A673 (cell line): ENCODE measurements at regions not wholly inside any gene's neighbourhood (a gene's known extent, or its start where the extent isn't known, plus 50 kb on each side); places are given as distances from the start of the nearest gene placed in this dataset.

Experiments
- BruUV-seq: library from RNA; stranded (reverse); fragments of 400-500 nt; replicated peaks from 2 replicates; lab custom pipeline; 2021; lab: Mats Ljungman, UMichigan
- CTCF ChIA-PET: fragments of 300-600 bp; sonication (Branson Sonifier 250); formaldehyde crosslinking; loops from one replicate; lab custom pipeline; 2022; ENCODE audit warnings: antibody characterized with exemption; lab: Charles Lee
- POLR2A ChIA-PET: fragments of 300-600 bp; sonication (Branson Sonifier 250); formaldehyde crosslinking; loops from one replicate; lab custom pipeline; 2022; ENCODE audit warnings: antibody characterized with exemption; ENCODE audit not compliant: low non-redundant PET; lab: Charles Lee
- DNase-seq: peaks from one replicate; pipeline ENCODE4 v3.0.0-alpha.2; 2015; ENCODE audit warnings: low spot score
- H3K27ac ChIP-seq: fragments of 200-600 bp; sonication (generic); 2 replicates; pipeline ENCODE4 v1.5.1; 2016; ENCODE audit warnings: mixed run types, low read depth, mild to moderate bottlenecking, mixed read lengths, antibody characterized with exemption, low read length; ENCODE audit not compliant: poor library complexity, severe bottlenecking
- H3K27me3 ChIP-seq: fragments of 200-600 bp; sonication (generic); replicated peaks from 2 replicates; pipeline ENCODE4 v1.6.1; 2017; ENCODE audit warnings: mixed run types, low read depth, mild to moderate bottlenecking, mixed read lengths, antibody characterized with exemption, low read length; ENCODE audit not compliant: insufficient read depth, poor library complexity
- H3K36me3 ChIP-seq: fragments of 200-600 bp; sonication (generic); 2 replicates; pipeline ENCODE4 v1.6.1; 2016; ENCODE audit warnings: mixed run types, mild to moderate bottlenecking, mixed read lengths, antibody characterized with exemption, low read length; ENCODE audit not compliant: insufficient read depth, poor library complexity, severe bottlenecking
- H3K4me1 ChIP-seq: fragments of 200-600 bp; sonication (generic); 2 replicates; pipeline ENCODE4 v1.6.1; 2017; ENCODE audit warnings: mixed run types, mild to moderate bottlenecking, mixed read lengths, antibody characterized with exemption, low read length; ENCODE audit not compliant: insufficient read depth, poor library complexity, severe bottlenecking
- H3K4me3 ChIP-seq: fragments of 200-600 bp; sonication (generic); 2 replicates; pipeline ENCODE4 v1.5.1; 2016; ENCODE audit warnings: low read depth, mixed run types, mild to moderate bottlenecking, mixed read lengths, low read length; ENCODE audit not compliant: poor library complexity, severe bottlenecking
- H3K9me3 ChIP-seq: fragments of 200-600 bp; sonication (generic); 2 replicates; pipeline ENCODE4 v1.6.1; 2016; ENCODE audit warnings: mixed run types, low read depth, mild to moderate bottlenecking, mixed read lengths, antibody characterized with exemption, low read length; ENCODE audit not compliant: poor library complexity, severe bottlenecking
- EZH2 ChIP-seq: fragments of 200-600 bp; sonication (generic); IDR thresholded peaks from 2 replicates; pipeline ENCODE4 v1.6.1; 2017; ENCODE audit warnings: borderline replicate concordance, low read depth, mild to moderate bottlenecking, mixed read lengths, antibody characterized with exemption, low read length; ENCODE audit not compliant: poor library complexity, severe bottlenecking
- intact Hi-C: fragments of 100-400 bp; cut with micrococcal nuclease; formaldehyde crosslinking; loops from one replicate; pipeline ENCODE4 v1.10.0; 2022; ENCODE audit not compliant: unreplicated experiment
- TF ChIP-seq, protein P1 (sequence below): fragments of 300-800, 200-600 bp; sonication (generic); conservative IDR thresholded peaks from 2 replicates; pipeline ENCODE4 v1.5.1; 2017; ENCODE audit warnings: low read depth, mild to moderate bottlenecking, antibody characterized with exemption, low read length, moderate library complexity, mixed read lengths

DNA sequence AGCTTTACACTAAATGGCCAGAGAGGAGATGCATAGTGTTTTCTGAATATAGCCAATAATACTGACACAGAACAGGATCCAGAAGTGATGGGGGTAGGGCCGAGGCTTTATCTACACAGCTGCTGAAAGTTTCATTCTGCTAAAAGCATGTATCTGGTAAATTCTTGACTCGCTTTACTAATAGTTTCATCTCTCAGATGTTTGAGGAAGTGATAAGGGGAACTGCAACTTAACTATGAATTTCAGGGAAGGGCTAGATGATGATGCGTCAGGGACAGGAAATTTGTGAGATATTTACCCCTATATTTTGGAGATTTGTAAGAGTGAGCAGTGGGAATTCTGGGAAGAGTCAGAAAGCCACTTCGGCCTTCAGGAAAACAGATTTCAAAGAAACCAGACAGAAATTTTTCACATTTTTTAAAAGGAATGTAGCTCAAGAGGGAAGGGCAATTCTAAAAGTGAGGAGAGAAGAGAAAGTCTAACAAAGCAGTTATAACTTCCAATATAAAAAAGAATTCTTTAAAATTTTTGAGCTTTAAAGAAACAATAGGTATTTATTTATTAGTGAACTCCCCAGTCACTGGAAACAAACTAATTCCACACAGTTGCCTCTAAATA, 243.1 kb downstream of the BCAT1 start:
- no peaks in the 10 kb centered on the region for H3K36me3 ChIP-seq
- no peak overlapping the region for H3K27ac ChIP-seq
- ChIA-PET POLR2A (no interaction called here), CTCF (no interaction called here)
- no peaks in the 10 kb centered on the region for H3K27me3 ChIP-seq
- DNase-seq: no peak
- no peak overlapping the region for H3K4me3 ChIP-seq
- intact Hi-C loops: no loop called here
- BruUV-seq: no TSS peak
- no peak for TF ChIP-seq EZH2
- TF ChIP-seq, protein P1, sequence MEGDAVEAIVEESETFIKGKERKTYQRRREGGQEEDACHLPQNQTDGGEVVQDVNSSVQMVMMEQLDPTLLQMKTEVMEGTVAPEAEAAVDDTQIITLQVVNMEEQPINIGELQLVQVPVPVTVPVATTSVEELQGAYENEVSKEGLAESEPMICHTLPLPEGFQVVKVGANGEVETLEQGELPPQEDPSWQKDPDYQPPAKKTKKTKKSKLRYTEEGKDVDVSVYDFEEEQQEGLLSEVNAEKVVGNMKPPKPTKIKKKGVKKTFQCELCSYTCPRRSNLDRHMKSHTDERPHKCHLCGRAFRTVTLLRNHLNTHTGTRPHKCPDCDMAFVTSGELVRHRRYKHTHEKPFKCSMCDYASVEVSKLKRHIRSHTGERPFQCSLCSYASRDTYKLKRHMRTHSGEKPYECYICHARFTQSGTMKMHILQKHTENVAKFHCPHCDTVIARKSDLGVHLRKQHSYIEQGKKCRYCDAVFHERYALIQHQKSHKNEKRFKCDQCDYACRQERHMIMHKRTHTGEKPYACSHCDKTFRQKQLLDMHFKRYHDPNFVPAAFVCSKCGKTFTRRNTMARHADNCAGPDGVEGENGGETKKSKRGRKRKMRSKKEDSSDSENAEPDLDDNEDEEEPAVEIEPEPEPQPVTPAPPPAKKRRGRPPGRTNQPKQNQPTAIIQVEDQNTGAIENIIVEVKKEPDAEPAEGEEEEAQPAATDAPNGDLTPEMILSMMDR: no peak
- peaks cover 6% of the 10 kb centered on the region for H3K9me3 ChIP-seq
- H3K4me1 ChIP-seq: peaks cover 9% of the 10 kb centered on the region

GRCh38 chr12:24705216-24705615, 243.7 kb downstream of the BCAT1 start:
- Histone ChIP-seq H3K9me3 (peaks cover 13% of the 10 kb centered on the region), H3K27me3 (no peaks in the 10 kb centered on the region), H3K36me3 (no peaks in the 10 kb centered on the region), H3K4me3 (no peak overlapping the region), H3K27ac (no peak overlapping the region), H3K4me1 (peaks cover 9% of the 10 kb centered on the region)
- ChIA-PET POLR2A (no interaction called here), CTCF (no interaction called here)
- TF ChIP-seq EZH2: no peak
- TF ChIP-seq, protein P1: no peak
- intact Hi-C loops: no loop called here
- BruUV-seq: no TSS peak
- DNase-seq: no peak

DNA sequence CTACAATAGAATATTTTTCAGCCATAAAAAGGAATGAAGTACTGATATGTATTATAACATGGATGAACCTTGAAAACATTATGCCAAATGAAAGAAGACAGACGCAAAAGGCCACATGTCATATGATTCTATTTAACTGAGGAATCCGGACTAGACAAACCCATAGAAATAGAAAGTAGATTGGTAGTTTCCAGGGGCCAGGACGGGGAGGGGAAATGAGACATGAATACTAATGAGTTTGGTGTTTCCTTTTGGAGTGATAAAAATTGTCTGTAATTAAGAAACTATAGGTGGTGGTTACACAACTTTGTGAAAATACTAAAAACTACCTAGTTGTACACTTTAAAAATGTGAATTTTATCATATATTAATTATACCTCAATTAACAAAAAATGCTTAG, 247.6 kb downstream of the BCAT1 start:
- TF ChIP-seq, protein P1: no peak
- TF ChIP-seq EZH2: no peak
- DNase-seq: no peak
- Histone ChIP-seq H3K9me3 (peaks cover 13% of the 10 kb centered on the region), H3K27me3 (no peaks in the 10 kb centered on the region), H3K4me1 (no peaks in the 10 kb centered on the region), H3K27ac (no peak overlapping the region), H3K4me3 (no peak overlapping the region), H3K36me3 (no peaks in the 10 kb centered on the region)
- intact Hi-C loops: no loop called here
- ChIA-PET CTCF (no interaction called here), POLR2A (no interaction called here)
- no TSS peak for BruUV-seq
